GM23338 (cell line): ENCODE measurements at regions not wholly inside any gene's neighbourhood (a gene's known extent, or its start where the extent isn't known, plus 50 kb on each side); places are given as distances from the start of the nearest gene placed in this dataset.

Source experiments
- ATAC-seq: fragments of 200-7000 bp; cut with Tn5 transposase; 3 replicates; pipeline ENCODE4 v1.9.1; 2020
- DNase-seq: peaks from one replicate; pipeline ENCODE4 v3.0.0-alpha.2; 2015; ENCODE audit warnings: low spot score
- H2AFZ ChIP-seq: fragments of 200-600 bp; sonication (generic); 2 replicates; pipeline ENCODE4 v1.8.0; 2016; ENCODE audit warnings: antibody characterized with exemption, mild to moderate bottlenecking, moderate library complexity
- H3F3A ChIP-seq: fragments of 200-600 bp; sonication (generic); replicated peaks from 2 replicates; pipeline ENCODE4 v1.8.0; 2017; ENCODE audit warnings: antibody characterized with exemption, mixed run types, low read depth
- H3K27ac ChIP-seq: fragments of 200-600 bp; sonication (generic); 2 replicates; pipeline ENCODE4 v1.6.1; 2016; ENCODE audit warnings: low read depth
- H3K27me3 ChIP-seq: fragments of 200-600 bp; sonication (generic); 2 replicates; pipeline ENCODE4 v1.8.0; 2016; ENCODE audit warnings: mild to moderate bottlenecking, mixed run types, moderate library complexity; ENCODE audit not compliant: insufficient read depth
- H3K36me3 ChIP-seq: fragments of 200-600 bp; sonication (generic); 2 replicates; pipeline ENCODE4 v1.8.0; 2016; ENCODE audit warnings: mild to moderate bottlenecking; ENCODE audit not compliant: insufficient read depth
- H3K4me1 ChIP-seq: fragments of 200-600 bp; sonication (generic); 2 replicates; pipeline ENCODE4 v1.8.0; 2016; ENCODE audit warnings: mild to moderate bottlenecking, moderate library complexity; ENCODE audit not compliant: insufficient read depth
- H3K4me2 ChIP-seq: fragments of 200-600 bp; sonication (generic); 2 replicates; pipeline ENCODE4 v1.7.1; 2017; ENCODE audit warnings: mixed run types
- H3K4me3 ChIP-seq: fragments of 200-600 bp; sonication (generic); 2 replicates; pipeline ENCODE4 v1.6.1; 2016; ENCODE audit warnings: mixed run types
- H3K79me2 ChIP-seq: fragments of 200-600 bp; sonication (generic); replicated peaks from 2 replicates; pipeline ENCODE4 v1.8.0; 2017; ENCODE audit warnings: mild to moderate bottlenecking; ENCODE audit not compliant: insufficient read depth
- H3K9me2 ChIP-seq: fragments of 200-600 bp; sonication (generic); 2 replicates; pipeline ENCODE4 v1.8.0; 2017; ENCODE audit not compliant: insufficient read depth
- H4K20me1 ChIP-seq: fragments of 200-600 bp; sonication (generic); replicated peaks from 2 replicates; pipeline ENCODE4 v1.8.0; 2017; ENCODE audit warnings: mild to moderate bottlenecking; ENCODE audit not compliant: insufficient read depth
- H3K27ac Mint-ChIP-seq: 2 replicates; pipeline ENCODE4 v1.8.0; 2020; ENCODE audit warnings: inconsistent platforms, mild to moderate bottlenecking, moderate library complexity, mixed read lengths
- H3K27me3 Mint-ChIP-seq: 3 replicates; pipeline ENCODE4 v1.8.0; 2022; ENCODE audit warnings: low read depth, mild to moderate bottlenecking, moderate library complexity, mixed read lengths, inconsistent platforms; ENCODE audit not compliant: insufficient read depth, poor library complexity
- H3K36me3 Mint-ChIP-seq: 3 replicates; pipeline ENCODE4 v1.8.0; 2021; ENCODE audit warnings: low read depth, mild to moderate bottlenecking, inconsistent platforms, moderate library complexity, mixed read lengths
- H3K4me1 Mint-ChIP-seq: 3 replicates; pipeline ENCODE4 v1.8.0; 2020; ENCODE audit warnings: mild to moderate bottlenecking, inconsistent platforms, mixed read lengths
- H3K4me3 Mint-ChIP-seq: 3 replicates; pipeline ENCODE4 v1.8.0; 2021; ENCODE audit warnings: moderate library complexity, mild to moderate bottlenecking, inconsistent platforms, mixed read lengths
- H3K9me3 Mint-ChIP-seq: 3 replicates; pipeline ENCODE4 v1.8.0; 2020; ENCODE audit warnings: moderate library complexity, mild to moderate bottlenecking, inconsistent platforms, mixed read lengths
- POLR2AphosphoS5 ChIP-seq: IDR thresholded peaks from 2 replicates; pipeline ENCODE4 v1.6.1; 2016; ENCODE audit warnings: antibody characterized with exemption, low read depth
- STAT1 ChIP-seq: IDR thresholded peaks from one replicate; pipeline ENCODE4 v1.6.1; 2016; ENCODE audit warnings: antibody characterized with exemption; ENCODE audit not compliant: unreplicated experiment
- ZNF114 ChIP-seq: fragments of 250-450 bp; sonication (Bioruptor Pico); IDR thresholded peaks from 2 replicates; pipeline ENCODE4 v1.5.0; 2020; ENCODE audit warnings: mild to moderate bottlenecking, moderate library complexity
- TF ChIP-seq, protein P1 (sequence below): fragments of 250-450 bp; sonication (Bioruptor Pico); IDR thresholded peaks from 2 replicates; pipeline ENCODE4 v1.5.0; 2020; ENCODE audit warnings: mild to moderate bottlenecking, moderate library complexity
- TF ChIP-seq, protein P2 (sequence below), 2 experiments: fragments of 200-600 bp in 1 of 2; sonication (generic) in 1 of 2; conservative IDR thresholded peaks; 2 replicates each; pipeline versions ENCODE4 v1.5.1 to v1.6.1; 2016 to 2017; ENCODE audit warnings: antibody characterized with exemption in 2 of 2, low read depth in 2 of 2, mild to moderate bottlenecking in 2 of 2, moderate library complexity in 1 of 2
- TF ChIP-seq, protein P3 (sequence below): IDR thresholded peaks from 2 replicates; pipeline ENCODE4 v1.6.1; 2016; ENCODE audit warnings: antibody characterized with exemption
- TF ChIP-seq, protein P4 (sequence below): IDR thresholded peaks from one replicate; pipeline ENCODE4 v1.6.1; 2018; ENCODE audit warnings: antibody characterized with exemption; ENCODE audit not compliant: unreplicated experiment

DNA sequence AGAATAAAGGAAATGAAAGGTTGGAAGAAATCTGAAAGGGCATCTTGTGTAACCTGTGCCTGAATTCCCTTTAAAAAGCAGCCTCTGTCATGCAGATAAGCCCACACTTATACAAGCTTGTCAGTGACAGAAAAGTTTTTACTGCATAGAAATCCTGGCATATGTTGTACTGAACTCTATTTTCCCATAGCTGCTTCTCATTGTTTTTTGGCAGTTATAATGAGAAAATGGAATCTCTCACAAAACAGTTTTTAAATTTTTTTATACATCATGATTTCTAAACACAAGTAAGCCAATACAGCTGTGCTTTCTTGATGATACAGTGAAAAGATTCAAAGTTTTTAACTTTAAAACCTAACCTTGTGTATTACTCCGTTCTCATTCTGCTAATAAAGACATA lies 511.4 kb upstream of the ARX start (continued):
- TF ChIP-seq, protein P1, sequence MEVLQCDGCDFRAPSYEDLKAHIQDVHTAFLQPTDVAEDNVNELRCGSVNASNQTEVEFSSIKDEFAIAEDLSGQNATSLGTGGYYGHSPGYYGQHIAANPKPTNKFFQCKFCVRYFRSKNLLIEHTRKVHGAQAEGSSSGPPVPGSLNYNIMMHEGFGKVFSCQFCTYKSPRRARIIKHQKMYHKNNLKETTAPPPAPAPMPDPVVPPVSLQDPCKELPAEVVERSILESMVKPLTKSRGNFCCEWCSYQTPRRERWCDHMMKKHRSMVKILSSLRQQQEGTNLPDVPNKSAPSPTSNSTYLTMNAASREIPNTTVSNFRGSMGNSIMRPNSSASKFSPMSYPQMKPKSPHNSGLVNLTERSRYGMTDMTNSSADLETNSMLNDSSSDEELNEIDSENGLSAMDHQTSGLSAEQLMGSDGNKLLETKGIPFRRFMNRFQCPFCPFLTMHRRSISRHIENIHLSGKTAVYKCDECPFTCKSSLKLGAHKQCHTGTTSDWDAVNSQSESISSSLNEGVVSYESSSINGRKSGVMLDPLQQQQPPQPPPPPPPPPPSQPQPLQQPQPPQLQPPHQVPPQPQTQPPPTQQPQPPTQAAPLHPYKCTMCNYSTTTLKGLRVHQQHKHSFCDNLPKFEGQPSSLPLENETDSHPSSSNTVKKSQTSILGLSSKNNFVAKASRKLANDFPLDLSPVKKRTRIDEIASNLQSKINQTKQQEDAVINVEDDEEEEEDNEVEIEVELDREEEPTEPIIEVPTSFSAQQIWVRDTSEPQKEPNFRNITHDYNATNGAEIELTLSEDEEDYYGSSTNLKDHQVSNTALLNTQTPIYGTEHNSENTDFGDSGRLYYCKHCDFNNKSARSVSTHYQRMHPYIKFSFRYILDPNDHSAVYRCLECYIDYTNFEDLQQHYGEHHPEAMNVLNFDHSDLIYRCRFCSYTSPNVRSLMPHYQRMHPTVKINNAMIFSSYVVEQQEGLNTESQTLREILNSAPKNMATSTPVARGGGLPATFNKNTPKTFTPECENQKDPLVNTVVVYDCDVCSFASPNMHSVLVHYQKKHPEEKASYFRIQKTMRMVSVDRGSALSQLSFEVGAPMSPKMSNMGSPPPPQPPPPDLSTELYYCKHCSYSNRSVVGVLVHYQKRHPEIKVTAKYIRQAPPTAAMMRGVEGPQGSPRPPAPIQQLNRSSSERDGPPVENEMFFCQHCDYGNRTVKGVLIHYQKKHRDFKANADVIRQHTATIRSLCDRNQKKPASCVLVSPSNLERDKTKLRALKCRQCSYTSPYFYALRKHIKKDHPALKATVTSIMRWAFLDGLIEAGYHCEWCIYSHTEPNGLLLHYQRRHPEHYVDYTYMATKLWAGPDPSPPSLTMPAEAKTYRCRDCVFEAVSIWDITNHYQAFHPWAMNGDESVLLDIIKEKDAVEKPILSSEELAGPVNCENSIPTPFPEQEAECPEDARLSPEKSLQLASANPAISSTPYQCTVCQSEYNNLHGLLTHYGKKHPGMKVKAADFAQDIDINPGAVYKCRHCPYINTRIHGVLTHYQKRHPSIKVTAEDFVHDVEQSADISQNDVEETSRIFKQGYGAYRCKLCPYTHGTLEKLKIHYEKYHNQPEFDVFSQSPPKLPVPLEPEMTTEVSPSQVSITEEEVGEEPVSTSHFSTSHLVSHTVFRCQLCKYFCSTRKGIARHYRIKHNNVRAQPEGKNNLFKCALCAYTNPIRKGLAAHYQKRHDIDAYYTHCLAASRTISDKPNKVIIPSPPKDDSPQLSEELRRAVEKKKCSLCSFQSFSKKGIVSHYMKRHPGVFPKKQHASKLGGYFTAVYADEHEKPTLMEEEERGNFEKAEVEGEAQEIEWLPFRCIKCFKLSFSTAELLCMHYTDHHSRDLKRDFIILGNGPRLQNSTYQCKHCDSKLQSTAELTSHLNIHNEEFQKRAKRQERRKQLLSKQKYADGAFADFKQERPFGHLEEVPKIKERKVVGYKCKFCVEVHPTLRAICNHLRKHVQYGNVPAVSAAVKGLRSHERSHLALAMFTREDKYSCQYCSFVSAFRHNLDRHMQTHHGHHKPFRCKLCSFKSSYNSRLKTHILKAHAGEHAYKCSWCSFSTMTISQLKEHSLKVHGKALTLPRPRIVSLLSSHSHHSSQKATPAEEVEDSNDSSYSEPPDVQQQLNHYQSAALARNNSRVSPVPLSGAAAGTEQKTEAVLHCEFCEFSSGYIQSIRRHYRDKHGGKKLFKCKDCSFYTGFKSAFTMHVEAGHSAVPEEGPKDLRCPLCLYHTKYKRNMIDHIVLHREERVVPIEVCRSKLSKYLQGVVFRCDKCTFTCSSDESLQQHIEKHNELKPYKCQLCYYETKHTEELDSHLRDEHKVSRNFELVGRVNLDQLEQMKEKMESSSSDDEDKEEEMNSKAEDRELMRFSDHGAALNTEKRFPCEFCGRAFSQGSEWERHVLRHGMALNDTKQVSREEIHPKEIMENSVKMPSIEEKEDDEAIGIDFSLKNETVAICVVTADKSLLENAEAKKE (CRISPR knock-in tag) = no peak
- TF ChIP-seq, protein P2, sequence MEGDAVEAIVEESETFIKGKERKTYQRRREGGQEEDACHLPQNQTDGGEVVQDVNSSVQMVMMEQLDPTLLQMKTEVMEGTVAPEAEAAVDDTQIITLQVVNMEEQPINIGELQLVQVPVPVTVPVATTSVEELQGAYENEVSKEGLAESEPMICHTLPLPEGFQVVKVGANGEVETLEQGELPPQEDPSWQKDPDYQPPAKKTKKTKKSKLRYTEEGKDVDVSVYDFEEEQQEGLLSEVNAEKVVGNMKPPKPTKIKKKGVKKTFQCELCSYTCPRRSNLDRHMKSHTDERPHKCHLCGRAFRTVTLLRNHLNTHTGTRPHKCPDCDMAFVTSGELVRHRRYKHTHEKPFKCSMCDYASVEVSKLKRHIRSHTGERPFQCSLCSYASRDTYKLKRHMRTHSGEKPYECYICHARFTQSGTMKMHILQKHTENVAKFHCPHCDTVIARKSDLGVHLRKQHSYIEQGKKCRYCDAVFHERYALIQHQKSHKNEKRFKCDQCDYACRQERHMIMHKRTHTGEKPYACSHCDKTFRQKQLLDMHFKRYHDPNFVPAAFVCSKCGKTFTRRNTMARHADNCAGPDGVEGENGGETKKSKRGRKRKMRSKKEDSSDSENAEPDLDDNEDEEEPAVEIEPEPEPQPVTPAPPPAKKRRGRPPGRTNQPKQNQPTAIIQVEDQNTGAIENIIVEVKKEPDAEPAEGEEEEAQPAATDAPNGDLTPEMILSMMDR (conservative IDR thresholded peaks at IDR 0.05; ENCODE audit: low read depth in 2 of 2) = no peak
- no peak for TF ChIP-seq STAT1
- TF ChIP-seq POLR2AphosphoS5 = no peak
- TF ChIP-seq, protein P3, sequence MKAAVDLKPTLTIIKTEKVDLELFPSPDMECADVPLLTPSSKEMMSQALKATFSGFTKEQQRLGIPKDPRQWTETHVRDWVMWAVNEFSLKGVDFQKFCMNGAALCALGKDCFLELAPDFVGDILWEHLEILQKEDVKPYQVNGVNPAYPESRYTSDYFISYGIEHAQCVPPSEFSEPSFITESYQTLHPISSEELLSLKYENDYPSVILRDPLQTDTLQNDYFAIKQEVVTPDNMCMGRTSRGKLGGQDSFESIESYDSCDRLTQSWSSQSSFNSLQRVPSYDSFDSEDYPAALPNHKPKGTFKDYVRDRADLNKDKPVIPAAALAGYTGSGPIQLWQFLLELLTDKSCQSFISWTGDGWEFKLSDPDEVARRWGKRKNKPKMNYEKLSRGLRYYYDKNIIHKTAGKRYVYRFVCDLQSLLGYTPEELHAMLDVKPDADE = no peak

DNA sequence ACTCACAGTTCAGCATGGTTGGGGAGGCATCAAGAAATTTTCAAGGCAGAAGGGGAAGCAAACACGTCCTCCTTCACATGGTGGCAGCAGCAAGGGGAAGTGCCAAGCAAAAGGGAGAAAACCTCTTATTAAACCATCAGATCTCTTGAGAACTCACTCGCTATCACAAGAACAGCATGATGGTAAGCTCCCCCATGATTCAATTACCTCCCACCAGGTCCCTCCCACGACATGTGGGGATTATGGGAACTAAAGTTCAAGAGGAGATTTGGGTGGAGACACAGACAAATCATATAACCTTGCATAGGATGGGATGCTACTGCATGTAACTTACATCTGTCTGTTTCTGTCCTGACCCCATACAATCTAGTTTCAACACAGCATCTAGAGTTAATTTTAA lies 511.8 kb upstream of the ARX start:
- H3K4me2 ChIP-seq = no peak overlapping the region
- no peaks in the 10 kb centered on the region for H3K4me1 ChIP-seq
- H3K27me3 ChIP-seq = no peaks in the 10 kb centered on the region
- Mint-ChIP-seq H3K27ac (no peak overlapping the region), H3K9me3 (no peaks in the 10 kb centered on the region), H3K4me1 (peaks cover 3% of the 10 kb centered on the region; the same call in 2 of the 3 replicates), H3K27me3 (no peaks in the 10 kb centered on the region), H3K36me3 (no peaks in the 10 kb centered on the region), H3K4me3 (no peak overlapping the region)
- H3K79me2 ChIP-seq = no peaks in the 10 kb centered on the region
- no peaks in the 10 kb centered on the region for H3K9me2 ChIP-seq
- no peak overlapping the region for H2AFZ ChIP-seq
- no peaks in the 10 kb centered on the region for H4K20me1 ChIP-seq
- H3K36me3 ChIP-seq = no peaks in the 10 kb centered on the region
- H3F3A ChIP-seq = no peaks in the 10 kb centered on the region
- no peak overlapping the region for H3K4me3 ChIP-seq
- DNase-seq (no peak), ATAC-seq (no peak)
- H3K27ac ChIP-seq = no peak overlapping the region
- TF ChIP-seq ZNF114 (CRISPR knock-in tag) = no peak
- TF ChIP-seq, protein P4, sequence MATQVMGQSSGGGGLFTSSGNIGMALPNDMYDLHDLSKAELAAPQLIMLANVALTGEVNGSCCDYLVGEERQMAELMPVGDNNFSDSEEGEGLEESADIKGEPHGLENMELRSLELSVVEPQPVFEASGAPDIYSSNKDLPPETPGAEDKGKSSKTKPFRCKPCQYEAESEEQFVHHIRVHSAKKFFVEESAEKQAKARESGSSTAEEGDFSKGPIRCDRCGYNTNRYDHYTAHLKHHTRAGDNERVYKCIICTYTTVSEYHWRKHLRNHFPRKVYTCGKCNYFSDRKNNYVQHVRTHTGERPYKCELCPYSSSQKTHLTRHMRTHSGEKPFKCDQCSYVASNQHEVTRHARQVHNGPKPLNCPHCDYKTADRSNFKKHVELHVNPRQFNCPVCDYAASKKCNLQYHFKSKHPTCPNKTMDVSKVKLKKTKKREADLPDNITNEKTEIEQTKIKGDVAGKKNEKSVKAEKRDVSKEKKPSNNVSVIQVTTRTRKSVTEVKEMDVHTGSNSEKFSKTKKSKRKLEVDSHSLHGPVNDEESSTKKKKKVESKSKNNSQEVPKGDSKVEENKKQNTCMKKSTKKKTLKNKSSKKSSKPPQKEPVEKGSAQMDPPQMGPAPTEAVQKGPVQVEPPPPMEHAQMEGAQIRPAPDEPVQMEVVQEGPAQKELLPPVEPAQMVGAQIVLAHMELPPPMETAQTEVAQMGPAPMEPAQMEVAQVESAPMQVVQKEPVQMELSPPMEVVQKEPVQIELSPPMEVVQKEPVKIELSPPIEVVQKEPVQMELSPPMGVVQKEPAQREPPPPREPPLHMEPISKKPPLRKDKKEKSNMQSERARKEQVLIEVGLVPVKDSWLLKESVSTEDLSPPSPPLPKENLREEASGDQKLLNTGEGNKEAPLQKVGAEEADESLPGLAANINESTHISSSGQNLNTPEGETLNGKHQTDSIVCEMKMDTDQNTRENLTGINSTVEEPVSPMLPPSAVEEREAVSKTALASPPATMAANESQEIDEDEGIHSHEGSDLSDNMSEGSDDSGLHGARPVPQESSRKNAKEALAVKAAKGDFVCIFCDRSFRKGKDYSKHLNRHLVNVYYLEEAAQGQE = no peak
